ENCODE measurements at regions not wholly inside any gene's neighbourhood (a gene's known extent, or its start where the extent isn't known, plus 50 kb on each side); places are given as distances from the start of the nearest gene placed in this dataset.

DNA sequence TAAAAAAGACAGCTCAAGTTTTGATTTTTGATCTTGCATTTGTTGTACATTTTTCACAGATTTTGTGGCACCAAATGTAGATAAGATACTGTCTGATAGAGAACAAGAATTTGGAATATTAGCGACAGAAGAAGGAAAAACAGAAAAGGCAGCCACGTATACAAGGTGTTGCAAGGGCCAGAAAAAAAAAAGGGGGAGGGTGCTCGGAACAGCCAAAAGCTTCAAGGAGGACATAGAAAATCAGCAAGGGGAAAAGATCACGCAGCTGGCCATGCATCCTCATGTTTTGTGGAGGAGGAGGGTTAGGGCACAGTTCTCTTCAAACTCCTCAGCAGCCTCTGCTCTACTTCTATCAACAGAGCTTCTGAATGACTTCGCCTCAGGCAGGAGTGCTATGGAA lies 80.7 kb upstream of the MROH9 start (continued):
- TF ChIP-seq ZBTB21 (CRISPR knock-in tag; IDR thresholded peaks at IDR 0.05) (no peak), CHD2 (IDR thresholded peaks at IDR 0.05; ENCODE audit: low read depth, low read length) (no peak), ZKSCAN1 (IDR thresholded peaks at IDR 0.05; ENCODE audit: low read length) (no peak), KAT8 (CRISPR knock-in tag; IDR thresholded peaks at IDR 0.05) (no peak), MBNL3 (CRISPR knock-in tag; conservative IDR thresholded peaks at IDR 0.05) (no peak), KDM5B (CRISPR knock-in tag; IDR thresholded peaks at IDR 0.05; ENCODE audit: borderline replicate concordance) (no peak)

DNA sequence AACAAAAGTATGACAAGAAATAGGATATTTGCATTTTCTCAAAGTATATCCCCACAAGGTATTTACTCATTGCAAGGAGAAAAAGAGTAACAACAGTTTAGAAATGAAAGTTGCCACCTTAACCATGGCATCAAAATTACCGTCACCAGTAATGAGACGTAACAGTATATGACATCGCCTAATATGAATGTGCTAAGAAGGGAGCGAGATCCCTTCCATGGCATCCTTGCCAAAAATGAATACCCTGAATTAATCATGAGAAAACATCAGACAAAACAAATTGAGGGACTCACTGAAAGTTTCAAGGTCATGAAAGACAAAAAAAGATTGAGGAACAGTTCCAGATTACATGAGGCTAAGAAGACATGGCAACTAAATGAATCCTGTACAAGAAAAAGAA lies 78.9 kb upstream of the MROH9 start:
- no TSS peak for BruUV-seq (replicated peaks)
- Histone ChIP-seq H3K36me3 (replicated peaks in 1 of 2; ENCODE audit: control insufficient read depth in 1 of 2, insufficient read depth in 2 of 2, low read length in 2 of 2) (no peaks in the 10 kb centered on the region), H3K79me2 (ENCODE audit: insufficient read depth, low read length) (no peaks in the 10 kb centered on the region), H4K20me1 (ENCODE audit: insufficient read depth, low read length) (no peaks in the 10 kb centered on the region), H2AFZ (ENCODE audit: low read length) (no peak overlapping the region), H3K4me1 (ENCODE audit: insufficient read depth, low read length) (no peaks in the 10 kb centered on the region), H3K27me3 (ENCODE audit: control insufficient read depth in 1 of 2, insufficient read depth in 2 of 2, low read length in 2 of 2) (no peaks in the 10 kb centered on the region), H3K4me2 (ENCODE audit: low read depth, low read length) (no peak overlapping the region), H3K9me3 (ENCODE audit: low read length) (no peaks in the 10 kb centered on the region), H3K9ac (ENCODE audit: insufficient read depth, low read depth, low read length) (no peak overlapping the region), H3K27ac (ENCODE audit: extremely low read length, insufficient read depth, low read length) (no peak overlapping the region), H3K4me3 (replicated peaks in 1 of 3; ENCODE audit: insufficient read depth in 1 of 3, low read depth in 2 of 3, low read length in 3 of 3) (no peak overlapping the region)
- DNase-seq (ENCODE audit: low spot score) (no peak), ATAC-seq (no peak), FAIRE-seq (no peak)
- intact Hi-C loops (cut with micrococcal nuclease; ENCODE audit: unreplicated experiment), result no loop called here
- ChIA-PET CTCF (ENCODE audit: low intra/inter-chr PET ratio, low total read pairs) (no interaction called here), POLR2A (no interaction called here)
- 24% methylated on average over 4 of the region's 4 CpGs for WGBS (ENCODE audit: low lambda C conversion rate)
- TF ChIP-seq ZNF766 (CRISPR knock-in tag; IDR thresholded peaks at IDR 0.05; ENCODE audit: borderline replicate concordance) (no peak), CAMTA2 (CRISPR knock-in tag; IDR thresholded peaks at IDR 0.05; ENCODE audit: borderline replicate concordance) (no peak), NCOA2 (CRISPR knock-in tag; IDR thresholded peaks at IDR 0.05) (no peak), GTF3A (CRISPR knock-in tag; conservative IDR thresholded peaks at IDR 0.05) (no peak), ZFP1 (CRISPR knock-in tag; IDR thresholded peaks at IDR 0.05) (no peak), ESRRA (CRISPR knock-in tag; IDR thresholded peaks at IDR 0.05; ENCODE audit: low read depth) (no peak), ZNF343 (CRISPR knock-in tag; IDR thresholded peaks at IDR 0.05) (no peak), ZBTB21 (CRISPR knock-in tag; IDR thresholded peaks at IDR 0.05) (no peak), ZNF549 (CRISPR knock-in tag; IDR thresholded peaks at IDR 0.05) (no peak), SMC3 (IDR thresholded peaks at IDR 0.05; ENCODE audit: low read length) (no peak)
- TF ChIP-seq, protein P1, sequence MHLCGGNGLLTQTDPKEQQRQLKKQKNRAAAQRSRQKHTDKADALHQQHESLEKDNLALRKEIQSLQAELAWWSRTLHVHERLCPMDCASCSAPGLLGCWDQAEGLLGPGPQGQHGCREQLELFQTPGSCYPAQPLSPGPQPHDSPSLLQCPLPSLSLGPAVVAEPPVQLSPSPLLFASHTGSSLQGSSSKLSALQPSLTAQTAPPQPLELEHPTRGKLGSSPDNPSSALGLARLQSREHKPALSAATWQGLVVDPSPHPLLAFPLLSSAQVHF (CRISPR knock-in tag; IDR thresholded peaks at IDR 0.05), result no peak
- TF ChIP-seq, protein P2, sequence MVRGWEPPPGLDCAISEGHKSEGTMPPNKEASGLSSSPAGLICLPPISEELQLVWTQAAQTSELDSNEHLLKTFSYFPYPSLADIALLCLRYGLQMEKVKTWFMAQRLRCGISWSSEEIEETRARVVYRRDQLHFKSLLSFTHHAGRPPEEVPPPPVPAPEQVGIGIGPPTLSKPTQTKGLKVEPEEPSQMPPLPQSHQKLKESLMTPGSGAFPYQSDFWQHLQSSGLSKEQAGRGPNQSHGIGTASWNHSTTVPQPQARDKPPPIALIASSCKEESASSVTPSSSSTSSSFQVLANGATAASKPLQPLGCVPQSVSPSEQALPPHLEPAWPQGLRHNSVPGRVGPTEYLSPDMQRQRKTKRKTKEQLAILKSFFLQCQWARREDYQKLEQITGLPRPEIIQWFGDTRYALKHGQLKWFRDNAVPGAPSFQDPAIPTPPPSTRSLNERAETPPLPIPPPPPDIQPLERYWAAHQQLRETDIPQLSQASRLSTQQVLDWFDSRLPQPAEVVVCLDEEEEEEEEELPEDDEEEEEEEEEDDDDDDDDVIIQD (CRISPR knock-in tag; IDR thresholded peaks at IDR 0.05; ENCODE audit: low read depth), result no peak
- in situ Hi-C loops (cut with HindIII; ENCODE audit: extremely low pct_ligation_motif_present, low pct_unique_long_range_greater_than_20kb), result no loop called here
